ENCODE measurements at regions not wholly inside any gene's neighbourhood (a gene's known extent, or its start where the extent isn't known, plus 50 kb on each side); places are given as distances from the start of the nearest gene placed in this dataset.

- TF ChIP-seq ZFP3 (CRISPR knock-in tag; IDR thresholded peaks at IDR 0.05): no peak
- no peak for TF ChIP-seq ESRRG (CRISPR knock-in tag; IDR thresholded peaks at IDR 0.05)
- TF ChIP-seq, protein P1, sequence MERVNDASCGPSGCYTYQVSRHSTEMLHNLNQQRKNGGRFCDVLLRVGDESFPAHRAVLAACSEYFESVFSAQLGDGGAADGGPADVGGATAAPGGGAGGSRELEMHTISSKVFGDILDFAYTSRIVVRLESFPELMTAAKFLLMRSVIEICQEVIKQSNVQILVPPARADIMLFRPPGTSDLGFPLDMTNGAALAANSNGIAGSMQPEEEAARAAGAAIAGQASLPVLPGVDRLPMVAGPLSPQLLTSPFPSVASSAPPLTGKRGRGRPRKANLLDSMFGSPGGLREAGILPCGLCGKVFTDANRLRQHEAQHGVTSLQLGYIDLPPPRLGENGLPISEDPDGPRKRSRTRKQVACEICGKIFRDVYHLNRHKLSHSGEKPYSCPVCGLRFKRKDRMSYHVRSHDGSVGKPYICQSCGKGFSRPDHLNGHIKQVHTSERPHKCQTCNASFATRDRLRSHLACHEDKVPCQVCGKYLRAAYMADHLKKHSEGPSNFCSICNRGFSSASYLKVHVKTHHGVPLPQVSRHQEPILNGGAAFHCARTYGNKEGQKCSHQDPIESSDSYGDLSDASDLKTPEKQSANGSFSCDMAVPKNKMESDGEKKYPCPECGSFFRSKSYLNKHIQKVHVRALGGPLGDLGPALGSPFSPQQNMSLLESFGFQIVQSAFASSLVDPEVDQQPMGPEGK (CRISPR knock-in tag; IDR thresholded peaks at IDR 0.05; ENCODE audit: borderline replicate concordance): no peak
- no peak for TF ChIP-seq ARNTL (CRISPR knock-in tag; IDR thresholded peaks at IDR 0.05; ENCODE audit: borderline replicate concordance, low read depth)
- no peak for TF ChIP-seq OSR1 (CRISPR knock-in tag; IDR thresholded peaks at IDR 0.05)
- no peak for TF ChIP-seq ZNF565 (CRISPR knock-in tag; conservative IDR thresholded peaks at IDR 0.05; ENCODE audit: low read depth)
- TF ChIP-seq, protein P2, sequence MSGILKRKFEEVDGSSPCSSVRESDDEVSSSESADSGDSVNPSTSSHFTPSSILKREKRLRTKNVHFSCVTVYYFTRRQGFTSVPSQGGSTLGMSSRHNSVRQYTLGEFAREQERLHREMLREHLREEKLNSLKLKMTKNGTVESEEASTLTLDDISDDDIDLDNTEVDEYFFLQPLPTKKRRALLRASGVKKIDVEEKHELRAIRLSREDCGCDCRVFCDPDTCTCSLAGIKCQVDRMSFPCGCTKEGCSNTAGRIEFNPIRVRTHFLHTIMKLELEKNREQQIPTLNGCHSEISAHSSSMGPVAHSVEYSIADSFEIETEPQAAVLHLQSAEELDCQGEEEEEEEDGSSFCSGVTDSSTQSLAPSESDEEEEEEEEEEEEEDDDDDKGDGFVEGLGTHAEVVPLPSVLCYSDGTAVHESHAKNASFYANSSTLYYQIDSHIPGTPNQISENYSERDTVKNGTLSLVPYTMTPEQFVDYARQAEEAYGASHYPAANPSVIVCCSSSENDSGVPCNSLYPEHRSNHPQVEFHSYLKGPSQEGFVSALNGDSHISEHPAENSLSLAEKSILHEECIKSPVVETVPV (CRISPR knock-in tag; IDR thresholded peaks at IDR 0.05): no peak
- TF ChIP-seq CSDC2 (CRISPR knock-in tag; IDR thresholded peaks at IDR 0.05): no peak
- no peak for TF ChIP-seq TOX (CRISPR knock-in tag; IDR thresholded peaks at IDR 0.05; ENCODE audit: borderline replicate concordance)
- no peak for TF ChIP-seq ZNF8 (CRISPR knock-in tag; IDR thresholded peaks at IDR 0.05)
Observed at GRCh38 chr4:148857239-148857972, 415.2 kb upstream of the NR3C2 start.
